CD4-positive, alpha-beta T cell (primary cell): ENCODE measurements at regions not wholly inside any gene's neighbourhood (a gene's known extent, or its start where the extent isn't known, plus 50 kb on each side); places are given as distances from the start of the nearest gene placed in this dataset.

ENCODE experiments used
- ATAC-seq: fragments of 200-7000 bp; cut with Tn5 transposase; one replicate; pipeline ENCODE4 v1.10.0; 2022; ENCODE audit warnings: mild to moderate bottlenecking; ENCODE audit not compliant: poor library complexity
- CTCF ChIA-PET: fragments of 350-600 bp; sonication (Branson Sonifier 250); formaldehyde crosslinking; loops from one replicate; lab custom pipeline; 2021; ENCODE audit warnings: antibody characterized with exemption, inconsistent platforms; lab: Charles Lee
- POLR2A ChIA-PET: fragments of 350-600 bp; sonication (Branson Sonifier 250); formaldehyde crosslinking; loops from one replicate; lab custom pipeline; 2021; ENCODE audit warnings: antibody characterized with exemption, inconsistent platforms; lab: Charles Lee
- DNase-seq, 14 experiments: peaks; one replicate each; pipeline ENCODE4 v3.0.0-alpha.2; 2013 to 2020; ENCODE audit warnings: mixed read lengths in 2 of 14
- H3K27ac ChIP-seq, 2 donors: one replicate each; pipeline versions ENCODE4 v1.5.1 to v1.7.0; 2013; ENCODE audit warnings: low read length in 2 of 2, low read depth in 1 of 2, mild to moderate bottlenecking in 1 of 2
- H3K27me3 ChIP-seq, 2 experiments: 1 replicate in 1 of 2; 2 replicates in 1 of 2; pipeline versions ENCODE4 v1.6.1 to v1.7.0; 2013; ENCODE audit warnings: low read length in 2 of 2, control low read depth in 1 of 2, mild to moderate bottlenecking in 1 of 2, moderate library complexity in 1 of 2; ENCODE audit not compliant: insufficient read depth in 2 of 2, control insufficient read depth in 1 of 2
- H3K36me3 ChIP-seq: one replicate; pipeline ENCODE4 v1.6.1; 2013; ENCODE audit warnings: low read length, control low read depth; ENCODE audit not compliant: insufficient read depth
- H3K4me1 ChIP-seq: one replicate; pipeline ENCODE4 v1.6.1; 2013; ENCODE audit warnings: low read length, control low read depth; ENCODE audit not compliant: insufficient read depth
- H3K4me3 ChIP-seq: one replicate; pipeline ENCODE4 v1.5.1; 2013; ENCODE audit warnings: mild to moderate bottlenecking, low read length, moderate library complexity
- H3K9me3 ChIP-seq, 2 experiments: 1 replicate in 1 of 2; 2 replicates in 1 of 2; pipeline versions ENCODE4 v1.6.1 to v1.7.0; 2013; ENCODE audit warnings: low read length in 2 of 2, mild to moderate bottlenecking in 2 of 2, control low read depth in 1 of 2, moderate library complexity in 1 of 2; ENCODE audit not compliant: control insufficient read depth in 1 of 2, insufficient read depth in 1 of 2
- H3K27ac Mint-ChIP-seq: one replicate; pipeline ENCODE4 v1.8.0; 2020; ENCODE audit warnings: mixed read lengths
- H3K27me3 Mint-ChIP-seq: one replicate; pipeline ENCODE4 v1.8.0; 2021; ENCODE audit warnings: mixed read lengths
- H3K36me3 Mint-ChIP-seq: one replicate; pipeline ENCODE4 v1.8.0; 2021; ENCODE audit warnings: low read depth, mixed read lengths
- H3K4me1 Mint-ChIP-seq: one replicate; pipeline ENCODE4 v1.8.0; 2021; ENCODE audit warnings: low read depth, mixed read lengths
- H3K4me3 Mint-ChIP-seq: one replicate; pipeline ENCODE4 v1.8.0; 2020; ENCODE audit warnings: mild to moderate bottlenecking, mixed read lengths
- H3K9me3 Mint-ChIP-seq: one replicate; pipeline ENCODE4 v1.8.0; 2020; ENCODE audit warnings: mixed read lengths
- CTCF ChIP-seq: fragments of 200-600 bp; IDR thresholded peaks from one replicate; pipeline ENCODE4 v1.8.0; 2022; ENCODE audit warnings: antibody characterized with exemption, mild to moderate bottlenecking
- intact Hi-C, 2 experiments: fragments of 100-400 bp; cut with DNase I in 1 of 2; cut with micrococcal nuclease in 1 of 2; formaldehyde crosslinking; loops; one replicate each; pipeline versions ENCODE4 v1.15.1 to v1.9.0; 2023 to 2025; cut with DNase I, micrococcal nuclease

GRCh38 chr7:84549409-84549808, 354.8 kb upstream of the SEMA3A start:
- H3K4me3 ChIP-seq = no peak overlapping the region
- POLR2A ChIA-PET = interaction anchor here (0.7 kb wide), 1 partner anchor 280 kb away, joined by 3 read pairs; no protein-coding TSS in a partner anchor
- TF ChIP-seq CTCF = no peak
- no peaks in the 10 kb centered on the region for H3K27me3 Mint-ChIP-seq
- no peaks in the 10 kb centered on the region for H3K4me1 ChIP-seq
- H3K9me3 Mint-ChIP-seq = peaks cover 5% of the 10 kb centered on the region
- no peak overlapping the region for H3K27ac Mint-ChIP-seq
- no peak overlapping the region for H3K27ac ChIP-seq
- H3K36me3 ChIP-seq = no peaks in the 10 kb centered on the region
- intact Hi-C loops = no loop called here
- CTCF ChIA-PET = no interaction called here
- no peaks in the 10 kb centered on the region for H3K36me3 Mint-ChIP-seq
- no peaks in the 10 kb centered on the region for H3K27me3 ChIP-seq
- DNase-seq (no peak), ATAC-seq (no peak)
- H3K9me3 ChIP-seq = peaks cover 0 to 4% of the 10 kb centered on the region in 2 experiments
- H3K4me3 Mint-ChIP-seq = no peak overlapping the region
- H3K4me1 Mint-ChIP-seq = no peaks in the 10 kb centered on the region

- intact Hi-C loops = no loop called here
- Histone ChIP-seq H3K9me3 (peaks cover 0 to 4% of the 10 kb centered on the region in 2 experiments), H3K27me3 (no peaks in the 10 kb centered on the region), H3K36me3 (no peaks in the 10 kb centered on the region), H3K4me3 (no peak overlapping the region), H3K27ac (no peak overlapping the region), H3K4me1 (no peaks in the 10 kb centered on the region)
- ATAC-seq = no peak
- Mint-ChIP-seq H3K36me3 (no peaks in the 10 kb centered on the region), H3K4me3 (no peak overlapping the region), H3K4me1 (no peaks in the 10 kb centered on the region), H3K27ac (no peak overlapping the region), H3K9me3 (peaks cover 5% of the 10 kb centered on the region), H3K27me3 (no peaks in the 10 kb centered on the region)
- TF ChIP-seq CTCF = no peak
- ChIA-PET CTCF (no interaction called here), POLR2A (interaction anchor here (0.7 kb wide), 1 partner anchor 279 kb away, joined by 3 read pairs; no protein-coding TSS in a partner anchor)
- no peak for DNase-seq
These were observed 354.1 kb upstream of the SEMA3A start for GRCh38 chr7:84548366-84549365.

- H3K4me3 Mint-ChIP-seq = no peak overlapping the region
- DNase-seq = no peak
- Histone ChIP-seq H3K9me3 (peaks cover 0 to 4% of the 10 kb centered on the region in 2 experiments), H3K27me3 (no peaks in the 10 kb centered on the region), H3K27ac (no peak overlapping the region), H3K4me3 (no peak overlapping the region), H3K4me1 (no peaks in the 10 kb centered on the region), H3K36me3 (no peaks in the 10 kb centered on the region)
- ATAC-seq = no peak
- no peak for TF ChIP-seq CTCF
- no peaks in the 10 kb centered on the region for H3K4me1 Mint-ChIP-seq
- no peak overlapping the region for H3K27ac Mint-ChIP-seq
- H3K9me3 Mint-ChIP-seq = no peaks in the 10 kb centered on the region
- ChIA-PET POLR2A (no interaction called here), CTCF (no interaction called here)
- no peaks in the 10 kb centered on the region for H3K27me3 Mint-ChIP-seq
- intact Hi-C loops = no loop called here
- no peaks in the 10 kb centered on the region for H3K36me3 Mint-ChIP-seq
These were observed 352.7 kb upstream of the SEMA3A start for GRCh38 chr7:84547331-84547730.
